H1 (cell line): ENCODE measurements at regions not wholly inside any gene's neighbourhood (a gene's known extent, or its start where the extent isn't known, plus 50 kb on each side); places are given as distances from the start of the nearest gene placed in this dataset.

Experiments
- CTCF ChIA-PET: fragments of 300-600 bp; sonication (Branson Sonifier 250); formaldehyde crosslinking; loops from one replicate; lab custom pipeline; 2021; ENCODE audit not compliant: partially characterized antibody; lab: Charles Lee
- POLR2A ChIA-PET: fragments of 300-600 bp; sonication (Branson Sonifier 250); formaldehyde crosslinking; loops from one replicate; lab custom pipeline; 2021; ENCODE audit warnings: inconsistent platforms; ENCODE audit not compliant: partially characterized antibody; lab: Charles Lee
- DNase-seq, 2 experiments: peaks; one replicate each; pipeline versions ENCODE4 v3.0.0 to v3.0.0-alpha.2; 2010 to 2022; ENCODE audit warnings: low spot score in 2 of 2, low read depth in 1 of 2, mixed read lengths in 1 of 2
- FAIRE-seq: peaks from 2 replicates; lab custom pipeline; 2011; peaks lifted over from hg19 to GRCh38; lab: Jason Lieb, UNC
- H2AFZ ChIP-seq: 2 replicates; pipeline ENCODE4 v1.8.1; 2012; ENCODE audit warnings: low read length, inconsistent platforms
- H2AK5ac ChIP-seq: 2 replicates; pipeline ENCODE4 v1.6.1; 2013; ENCODE audit warnings: low read depth, low read length
- H2BK120ac ChIP-seq: replicated peaks from 2 replicates; pipeline ENCODE3; 2013; ENCODE audit warnings: low read depth, low read length, inconsistent platforms
- H2BK12ac ChIP-seq: 2 replicates; pipeline ENCODE4 v1.6.1; 2013; ENCODE audit warnings: low read depth, low read length
- H2BK15ac ChIP-seq: 2 replicates; pipeline ENCODE4 v1.6.1; 2013; ENCODE audit warnings: low read length
- H2BK20ac ChIP-seq: 2 replicates; pipeline ENCODE4 v1.6.1; 2013; ENCODE audit warnings: low read length
- H2BK5ac ChIP-seq: 2 replicates; pipeline ENCODE4 v1.6.1; 2013; ENCODE audit warnings: low read depth, low read length
- H3K14ac ChIP-seq: 2 replicates; pipeline ENCODE4 v1.6.1; 2013; ENCODE audit warnings: inconsistent platforms; ENCODE audit not compliant: insufficient read length
- H3K18ac ChIP-seq: 2 replicates; pipeline ENCODE4 v1.6.1; 2013; ENCODE audit warnings: low read length; ENCODE audit errors: extremely low read depth
- H3K23ac ChIP-seq: 2 replicates; pipeline ENCODE4 v1.6.1; 2013; ENCODE audit warnings: inconsistent platforms; ENCODE audit not compliant: insufficient read length
- H3K23me2 ChIP-seq: 2 replicates; pipeline ENCODE4 v1.6.1; 2013; ENCODE audit warnings: low read depth, low read length
- H3K27ac ChIP-seq: 2 replicates; pipeline ENCODE4 v1.6.1; 2011; ENCODE audit warnings: low read depth, low read length, inconsistent platforms
- H3K27me3 ChIP-seq, 4 experiments: replicated peaks in 1 of 4; 1 replicate in 1 of 4; 2 replicates in 3 of 4; pipeline versions ENCODE4 v1.6.1 to v1.8.1; 2011 to 2013; ENCODE audit warnings: low read length in 3 of 4, mild to moderate bottlenecking in 3 of 4, inconsistent platforms in 2 of 4, mixed read lengths in 2 of 4, moderate library complexity in 1 of 4; ENCODE audit not compliant: control insufficient read depth in 3 of 4, insufficient read depth in 3 of 4; ENCODE audit errors: extremely low read depth in 1 of 4
- H3K36me3 ChIP-seq, 4 experiments: 2 replicates each; pipeline versions ENCODE4 v1.6.1 to v1.8.1; 2011 to 2013; ENCODE audit warnings: mild to moderate bottlenecking in 4 of 4, low read length in 3 of 4, moderate library complexity in 2 of 4, control low read depth in 1 of 4, inconsistent platforms in 1 of 4; ENCODE audit not compliant: insufficient read depth in 4 of 4, control insufficient read depth in 2 of 4
- H3K4ac ChIP-seq: replicated peaks from 2 replicates; pipeline ENCODE3; 2013; ENCODE audit warnings: low read length, low read depth, mixed read lengths, inconsistent platforms; ENCODE audit not compliant: insufficient read length
- H3K4me1 ChIP-seq, 4 experiments: replicated peaks in 1 of 4; 1 replicate in 1 of 4; 2 replicates in 3 of 4; pipeline versions ENCODE4 v1.6.1 to v1.8.1; 2011 to 2013; ENCODE audit warnings: low read length in 3 of 4, inconsistent platforms in 2 of 4, mixed read lengths in 1 of 4; ENCODE audit not compliant: insufficient read depth in 4 of 4, control insufficient read depth in 3 of 4
- H3K4me2 ChIP-seq, 2 experiments: 2 replicates each; pipeline versions ENCODE4 v1.6.1 to v1.8.1; 2011 to 2013; ENCODE audit warnings: low read depth in 2 of 2, low read length in 2 of 2, control low read depth in 1 of 2, inconsistent platforms in 1 of 2, mild to moderate bottlenecking in 1 of 2; ENCODE audit not compliant: insufficient read depth in 1 of 2
- H3K4me3 ChIP-seq, 4 experiments: fragments of 200-600, 300-600 bp in 1 of 4; sonication (generic), shearing (Covaris generic), sonication (Bioruptor Twin) in 1 of 4; 2 replicates each; pipeline versions ENCODE4 v1.5.1 to v1.8.1; 2011 to 2016; ENCODE audit warnings: low read length in 4 of 4, low read depth in 3 of 4, control low read depth in 2 of 4, inconsistent platforms in 2 of 4, mild to moderate bottlenecking in 2 of 4, mixed read lengths in 1 of 4, moderate library complexity in 1 of 4; ENCODE audit not compliant: insufficient read depth in 2 of 4; ENCODE audit errors: extremely low read depth in 1 of 4
- H3K56ac ChIP-seq: replicated peaks from 2 replicates; pipeline ENCODE3; 2013; ENCODE audit warnings: low read depth, mild to moderate bottlenecking, mixed read lengths, low read length, inconsistent platforms; ENCODE audit not compliant: insufficient read length
- H3K79me1 ChIP-seq: 2 replicates; pipeline ENCODE4 v1.6.1; 2013; ENCODE audit warnings: low read depth, low read length, control low read depth
- H3K79me2 ChIP-seq, 2 experiments: 2 replicates each; pipeline versions ENCODE4 v1.6.1 to v1.8.1; 2012 to 2013; ENCODE audit warnings: low read length in 2 of 2, mild to moderate bottlenecking in 2 of 2, inconsistent platforms in 1 of 2; ENCODE audit not compliant: insufficient read depth in 2 of 2, control insufficient read depth in 1 of 2
- H3K9ac ChIP-seq, 4 experiments: replicated peaks in 1 of 4; 1 replicate in 1 of 4; 2 replicates in 3 of 4; pipeline versions ENCODE4 v1.6.1 to v1.8.1; 2011 to 2013; ENCODE audit warnings: low read depth in 3 of 4, low read length in 3 of 4, control low read depth in 2 of 4, mild to moderate bottlenecking in 2 of 4, moderate library complexity in 2 of 4, inconsistent platforms in 1 of 4; ENCODE audit errors: extremely low read depth in 1 of 4
- H3K9me3 ChIP-seq, 2 experiments: 2 replicates each; pipeline versions ENCODE4 v1.6.1 to v1.8.1; 2012 to 2013; ENCODE audit warnings: mild to moderate bottlenecking in 2 of 2, moderate library complexity in 2 of 2, control low read depth in 1 of 2, inconsistent platforms in 1 of 2, low read depth in 1 of 2, low read length in 1 of 2, mixed read lengths in 1 of 2; ENCODE audit not compliant: insufficient read depth in 2 of 2
- H4K20me1 ChIP-seq, 2 experiments: replicated peaks in 1 of 2; 2 replicates each; pipeline versions ENCODE3 to v1.8.1; 2011 to 2013; ENCODE audit warnings: inconsistent platforms in 2 of 2, low read length in 2 of 2, mild to moderate bottlenecking in 1 of 2; ENCODE audit not compliant: insufficient read depth in 2 of 2, control insufficient read depth in 1 of 2
- H4K5ac ChIP-seq: 2 replicates; pipeline ENCODE4 v1.6.1; 2013; ENCODE audit warnings: low read length, low read depth, mixed read lengths, inconsistent platforms; ENCODE audit not compliant: insufficient read length
- H4K8ac ChIP-seq: 2 replicates; pipeline ENCODE4 v1.8.0; 2013; ENCODE audit warnings: mild to moderate bottlenecking, moderate library complexity, low read length, inconsistent platforms; ENCODE audit not compliant: insufficient read depth; ENCODE audit errors: extremely low read depth
- H4K91ac ChIP-seq: replicated peaks from 2 replicates; pipeline ENCODE3; 2013; ENCODE audit warnings: low read length, mixed read lengths, inconsistent platforms; ENCODE audit not compliant: insufficient read length
- BCL11A ChIP-seq, 2 experiments: IDR thresholded peaks; one replicate each; pipeline ENCODE4 v1.6.1; 2011; ENCODE audit warnings: low read depth in 2 of 2, low read length in 2 of 2, mild to moderate bottlenecking in 2 of 2
- CHD1 ChIP-seq: IDR thresholded peaks from 2 replicates; pipeline ENCODE4 v1.6.1; 2012; ENCODE audit warnings: low read depth, low read length, improper control_type of control experiment
- CHD2 ChIP-seq: IDR thresholded peaks from 2 replicates; pipeline ENCODE4 v1.6.1; 2012; ENCODE audit warnings: low read length, improper control_type of control experiment
- HDAC2 ChIP-seq, 2 experiments: fragments of 300-600 bp in 1 of 2; sonication (generic) in 1 of 2; IDR thresholded peaks; 2 replicates each; pipeline ENCODE4 v1.6.1; 2011 to 2012; ENCODE audit warnings: low read depth in 2 of 2, low read length in 2 of 2, mild to moderate bottlenecking in 2 of 2, moderate library complexity in 2 of 2, borderline replicate concordance in 1 of 2, inconsistent platforms in 1 of 2
- JUND ChIP-seq: IDR thresholded peaks from 2 replicates; pipeline ENCODE4 v1.6.1; 2011; ENCODE audit warnings: mild to moderate bottlenecking, improper control_type of control experiment, low read length
- PHF8 ChIP-seq: fragments of 200-600 bp; sonication (generic); conservative IDR thresholded peaks from 2 replicates; pipeline ENCODE4 v1.7.1; 2012; ENCODE audit warnings: low read depth, mild to moderate bottlenecking, inconsistent platforms, low read length, moderate library complexity
- RAD21 ChIP-seq, 2 experiments: IDR thresholded peaks in 1 of 2; conservative IDR thresholded peaks in 1 of 2; 2 replicates each; pipeline ENCODE4 v1.6.1; 2011; ENCODE audit warnings: low read depth in 2 of 2, low read length in 2 of 2, improper control_type of control experiment in 1 of 2, inconsistent platforms in 1 of 2, mild to moderate bottlenecking in 1 of 2, moderate library complexity in 1 of 2
- SAP30 ChIP-seq: fragments of 300-600 bp; sonication (generic); IDR thresholded peaks from 2 replicates; pipeline ENCODE4 v1.7.1; 2012; ENCODE audit warnings: low read length, moderate library complexity, mild to moderate bottlenecking, inconsistent platforms; ENCODE audit not compliant: insufficient read depth, insufficient replicate concordance
- SIN3A ChIP-seq, 2 experiments: IDR thresholded peaks in 1 of 2; conservative IDR thresholded peaks in 1 of 2; 2 replicates each; pipeline ENCODE4 v1.6.1; 2011 to 2012; ENCODE audit warnings: low read length in 2 of 2, improper control_type of control experiment in 1 of 2, low read depth in 1 of 2, mild to moderate bottlenecking in 1 of 2
- SIRT6 ChIP-seq: IDR thresholded peaks from one replicate; pipeline ENCODE4 v1.7.1; 2012; ENCODE audit warnings: low read length, inconsistent platforms
- SP1 ChIP-seq: IDR thresholded peaks from 2 replicates; pipeline ENCODE4 v1.6.1; 2011; ENCODE audit warnings: low read depth, low read length
- SP4 ChIP-seq: IDR thresholded peaks from 2 replicates; pipeline ENCODE4 v1.6.1; 2012; ENCODE audit warnings: low read length, inconsistent platforms
- SRF ChIP-seq: IDR thresholded peaks from 2 replicates; pipeline ENCODE4 v1.6.1; 2011; ENCODE audit warnings: mild to moderate bottlenecking, low read depth, low read length, moderate library complexity
- TBP ChIP-seq: IDR thresholded peaks from 2 replicates; pipeline ENCODE4 v1.6.1; 2011; ENCODE audit warnings: low read depth, low read length, improper control_type of control experiment
- TCF12 ChIP-seq: IDR thresholded peaks from 2 replicates; pipeline ENCODE4 v1.6.1; 2011; ENCODE audit warnings: low read depth, mild to moderate bottlenecking, low read length
- WGBS, 2 experiments: shearing (Covaris generic) in 1 of 2; methylation state at CpG; one replicate each; pipeline versions ENCODE4 v1.1.6 to v1.1.7; 2013 to 2015; ENCODE audit warnings: low lambda C conversion rate in 2 of 2, mixed read lengths in 2 of 2, inconsistent platforms in 1 of 2, low coverage in 1 of 2, missing lambda C conversion rate in 1 of 2; ENCODE audit not compliant: insufficient replicate concordance in 2 of 2, insufficient coverage in 1 of 2, insufficient read length in 1 of 2; ENCODE audit errors: extremely low coverage in 1 of 2, missing lambda C conversion rate in 1 of 2; 5-methylcytosine and 5-hydroxymethylcytosine counted together

- no peak overlapping the region for H4K8ac ChIP-seq
- FAIRE-seq (no peak), DNase-seq (no peak)
- peaks cover 3 to 7% of the 10 kb centered on the region in 2 experiments; a peak in 3 of 4 replicates for H3K9me3 ChIP-seq
- H3K27me3 ChIP-seq: no peaks in the 10 kb centered on the region
- no peak overlapping the region for H2AK5ac ChIP-seq
- no peak overlapping the region for H2BK5ac ChIP-seq
- H3K79me1 ChIP-seq: no peaks in the 10 kb centered on the region
- no peaks in the 10 kb centered on the region for H4K20me1 ChIP-seq
- H2BK20ac ChIP-seq: no peak overlapping the region
- no peaks in the 10 kb centered on the region for H3K36me3 ChIP-seq
- H4K5ac ChIP-seq: no peak overlapping the region
- no peak overlapping the region for H3K27ac ChIP-seq
- H3K23me2 ChIP-seq: no peaks in the 10 kb centered on the region
- H3K4me2 ChIP-seq: no peak overlapping the region
- H3K4ac ChIP-seq: no peak overlapping the region
- TF ChIP-seq CHD2: no peak
- TF ChIP-seq SP4: no peak
- no peak for TF ChIP-seq BCL11A (IDR thresholded peaks at IDR 0.05; ENCODE audit: low read depth in 2 of 2, low read length in 2 of 2)
- TF ChIP-seq SIRT6: no peak
- TF ChIP-seq SP1: no peak
- no peak for TF ChIP-seq SAP30
- TF ChIP-seq TBP: no peak
- TF ChIP-seq HDAC2 (IDR thresholded peaks at IDR 0.05; ENCODE audit: borderline replicate concordance in 1 of 2, low read depth in 2 of 2, low read length in 2 of 2): no peak
- no peak for TF ChIP-seq TCF12
- no peak for TF ChIP-seq PHF8
- no peak for TF ChIP-seq SRF
- no peak for TF ChIP-seq RAD21 (IDR thresholded peaks at IDR 0.05 in 1 of 2, conservative IDR thresholded peaks at IDR 0.05 in 1 of 2; ENCODE audit: low read depth in 2 of 2, low read length in 2 of 2)
- no peak for TF ChIP-seq JUND
- no peak for TF ChIP-seq CHD1
- TF ChIP-seq SIN3A (conservative IDR thresholded peaks at IDR 0.05 in 1 of 2, IDR thresholded peaks at IDR 0.05 in 1 of 2; ENCODE audit: low read depth in 1 of 2, low read length in 2 of 2): no peak
- H3K4me1 ChIP-seq: no peaks in the 10 kb centered on the region
- no peak overlapping the region for H3K56ac ChIP-seq
- no peak overlapping the region for H3K14ac ChIP-seq
- POLR2A ChIA-PET: no interaction called here
- H2AFZ ChIP-seq: no peak overlapping the region
- H3K18ac ChIP-seq: no peak overlapping the region
- CTCF ChIA-PET: no interaction called here
- H3K23ac ChIP-seq: no peak overlapping the region
- H3K79me2 ChIP-seq: no peaks in the 10 kb centered on the region
- H4K91ac ChIP-seq: no peak overlapping the region
- 90% methylated on average over 14 of the region's 14 CpGs; no CpG with 5 or more reads in 1 of the 2 experiments for WGBS, 2 experiments
- H3K4me3 ChIP-seq: no peak overlapping the region
- no peak overlapping the region for H2BK120ac ChIP-seq
- H2BK12ac ChIP-seq: no peak overlapping the region
- no peak overlapping the region for H3K9ac ChIP-seq
- H2BK15ac ChIP-seq: no peak overlapping the region
These were observed 398.3 kb downstream of the IRX1 start for GRCh38 chr5:3993856-3994473.
